ENCODE measurements at regions not wholly inside any gene's neighbourhood (a gene's known extent, or its start where the extent isn't known, plus 50 kb on each side); places are given as distances from the start of the nearest gene placed in this dataset.

DNA sequence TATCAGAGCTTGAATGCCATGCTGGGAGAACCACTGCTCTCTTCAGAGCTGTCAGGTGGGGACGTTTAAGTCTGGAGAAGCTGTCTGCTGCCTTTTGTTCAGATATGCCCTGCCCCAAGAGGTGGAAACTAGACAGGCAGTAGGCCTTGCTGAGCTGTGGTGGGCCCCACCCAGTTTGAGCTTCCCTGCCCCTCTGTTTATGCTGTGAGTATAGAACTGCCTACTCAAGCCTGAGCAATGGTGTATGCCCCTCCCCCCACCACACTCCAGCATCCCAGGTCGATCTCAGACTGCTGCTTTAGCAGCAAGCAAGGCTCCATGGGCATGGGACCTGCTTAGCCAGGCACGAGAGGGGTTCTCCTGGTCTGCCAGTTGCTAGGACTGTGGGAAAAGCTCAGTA lies 362.3 kb downstream of the FAM170A start:
- no TSS peak for BruUV-seq (replicated peaks)
- Histone ChIP-seq H3K9me3 (ENCODE audit: low read depth, low read length, poor library complexity, severe bottlenecking) (no peaks in the 10 kb centered on the region), H3K4me1 (ENCODE audit: insufficient read depth, low read length, poor library complexity, severe bottlenecking) (no peaks in the 10 kb centered on the region), H3K36me3 (ENCODE audit: insufficient read depth, low read length, poor library complexity, severe bottlenecking) (no peaks in the 10 kb centered on the region), H3K4me3 (ENCODE audit: low read depth, low read length, poor library complexity, severe bottlenecking) (no peak overlapping the region), H3K27me3 (replicated peaks; ENCODE audit: insufficient read depth, low read depth, low read length, poor library complexity) (no peaks in the 10 kb centered on the region), H3K27ac (ENCODE audit: low read depth, low read length, poor library complexity, severe bottlenecking) (no peak overlapping the region)
- DNase-seq (ENCODE audit: low spot score): no peak
- intact Hi-C loops (cut with micrococcal nuclease; ENCODE audit: unreplicated experiment): no loop called here
- CTCF ChIA-PET: no interaction called here
- POLR2A ChIA-PET (ENCODE audit: low non-redundant PET): no interaction called here
- TF ChIP-seq EZH2 (IDR thresholded peaks at IDR 0.05; ENCODE audit: borderline replicate concordance, low read depth, low read length, poor library complexity, severe bottlenecking): no peak
- TF ChIP-seq, protein P1, sequence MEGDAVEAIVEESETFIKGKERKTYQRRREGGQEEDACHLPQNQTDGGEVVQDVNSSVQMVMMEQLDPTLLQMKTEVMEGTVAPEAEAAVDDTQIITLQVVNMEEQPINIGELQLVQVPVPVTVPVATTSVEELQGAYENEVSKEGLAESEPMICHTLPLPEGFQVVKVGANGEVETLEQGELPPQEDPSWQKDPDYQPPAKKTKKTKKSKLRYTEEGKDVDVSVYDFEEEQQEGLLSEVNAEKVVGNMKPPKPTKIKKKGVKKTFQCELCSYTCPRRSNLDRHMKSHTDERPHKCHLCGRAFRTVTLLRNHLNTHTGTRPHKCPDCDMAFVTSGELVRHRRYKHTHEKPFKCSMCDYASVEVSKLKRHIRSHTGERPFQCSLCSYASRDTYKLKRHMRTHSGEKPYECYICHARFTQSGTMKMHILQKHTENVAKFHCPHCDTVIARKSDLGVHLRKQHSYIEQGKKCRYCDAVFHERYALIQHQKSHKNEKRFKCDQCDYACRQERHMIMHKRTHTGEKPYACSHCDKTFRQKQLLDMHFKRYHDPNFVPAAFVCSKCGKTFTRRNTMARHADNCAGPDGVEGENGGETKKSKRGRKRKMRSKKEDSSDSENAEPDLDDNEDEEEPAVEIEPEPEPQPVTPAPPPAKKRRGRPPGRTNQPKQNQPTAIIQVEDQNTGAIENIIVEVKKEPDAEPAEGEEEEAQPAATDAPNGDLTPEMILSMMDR (conservative IDR thresholded peaks at IDR 0.05; ENCODE audit: low read depth, low read length): no peak

DNA sequence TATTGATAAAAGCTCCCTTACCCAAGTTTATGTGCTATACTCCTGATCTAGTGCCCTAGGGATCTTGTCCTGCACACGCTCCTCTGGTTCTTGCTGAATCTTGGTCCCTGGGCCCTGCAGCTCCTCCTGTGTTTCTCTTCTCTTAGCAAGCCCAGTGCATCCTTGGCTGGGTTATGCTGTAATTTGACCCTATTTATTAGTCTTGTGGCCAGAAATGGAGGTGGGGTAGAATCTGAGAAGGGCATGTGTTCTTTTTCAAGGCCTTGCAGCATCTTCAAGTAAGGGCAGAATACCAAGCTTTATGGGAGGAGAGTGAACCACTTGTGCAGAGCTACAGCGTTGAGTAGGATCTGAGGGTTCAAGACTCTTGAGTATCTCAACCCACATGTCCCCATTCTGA lies 366.8 kb downstream of the FAM170A start:
- no peak for DNase-seq (ENCODE audit: low spot score)
- intact Hi-C loops (cut with micrococcal nuclease; ENCODE audit: unreplicated experiment): no loop called here
- no peaks in the 10 kb centered on the region for H3K27me3 ChIP-seq (replicated peaks; ENCODE audit: insufficient read depth, low read depth, low read length, poor library complexity)
- H3K27ac ChIP-seq (ENCODE audit: low read depth, low read length, poor library complexity, severe bottlenecking): no peak overlapping the region
- CTCF ChIA-PET: no interaction called here
- BruUV-seq (replicated peaks): no TSS peak
- POLR2A ChIA-PET (ENCODE audit: low non-redundant PET): no interaction called here
- TF ChIP-seq, protein P1 (conservative IDR thresholded peaks at IDR 0.05; ENCODE audit: low read depth, low read length): no peak
- TF ChIP-seq EZH2 (IDR thresholded peaks at IDR 0.05; ENCODE audit: borderline replicate concordance, low read depth, low read length, poor library complexity, severe bottlenecking): no peak
- no peaks in the 10 kb centered on the region for H3K36me3 ChIP-seq (ENCODE audit: insufficient read depth, low read length, poor library complexity, severe bottlenecking)
- no peaks in the 10 kb centered on the region for H3K4me1 ChIP-seq (ENCODE audit: insufficient read depth, low read length, poor library complexity, severe bottlenecking)
- no peak overlapping the region for H3K4me3 ChIP-seq (ENCODE audit: low read depth, low read length, poor library complexity, severe bottlenecking)
- H3K9me3 ChIP-seq (ENCODE audit: low read depth, low read length, poor library complexity, severe bottlenecking): no peaks in the 10 kb centered on the region

DNA sequence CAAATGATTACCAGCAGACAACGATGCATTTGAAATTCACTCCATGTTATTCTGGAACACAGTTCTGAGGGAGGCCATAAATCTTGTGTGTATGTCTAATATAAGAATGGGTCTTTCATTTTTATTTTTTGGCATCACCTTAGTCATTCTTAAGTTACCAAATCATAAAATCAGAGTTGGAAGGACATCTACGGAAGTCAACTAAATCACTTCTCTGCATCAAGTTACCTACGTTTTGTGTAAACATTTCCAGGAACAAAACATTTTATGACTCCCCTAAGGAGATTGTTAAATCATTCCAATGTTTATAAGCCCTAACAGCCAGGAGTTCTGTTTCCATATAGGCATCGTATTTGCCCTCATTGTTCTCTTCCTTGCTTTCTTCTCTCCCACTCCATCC lies 378.2 kb downstream of the FAM170A start:
- H3K27ac ChIP-seq (ENCODE audit: low read depth, low read length, poor library complexity, severe bottlenecking): no peak overlapping the region
- H3K36me3 ChIP-seq (ENCODE audit: insufficient read depth, low read length, poor library complexity, severe bottlenecking): no peaks in the 10 kb centered on the region
- TF ChIP-seq, protein P1 (conservative IDR thresholded peaks at IDR 0.05; ENCODE audit: low read depth, low read length): no peak
- TF ChIP-seq EZH2 (IDR thresholded peaks at IDR 0.05; ENCODE audit: borderline replicate concordance, low read depth, low read length, poor library complexity, severe bottlenecking): no peak
- ChIA-PET CTCF (no interaction called here), POLR2A (ENCODE audit: low non-redundant PET) (no interaction called here)
- no TSS peak for BruUV-seq (replicated peaks)
- H3K4me1 ChIP-seq (ENCODE audit: insufficient read depth, low read length, poor library complexity, severe bottlenecking): no peaks in the 10 kb centered on the region
- H3K9me3 ChIP-seq (ENCODE audit: low read depth, low read length, poor library complexity, severe bottlenecking): no peaks in the 10 kb centered on the region
- H3K4me3 ChIP-seq (ENCODE audit: low read depth, low read length, poor library complexity, severe bottlenecking): no peak overlapping the region
- intact Hi-C loops (cut with micrococcal nuclease; ENCODE audit: unreplicated experiment): no loop called here
- H3K27me3 ChIP-seq (replicated peaks; ENCODE audit: insufficient read depth, low read depth, low read length, poor library complexity): no peaks in the 10 kb centered on the region
- no peak for DNase-seq (ENCODE audit: low spot score)
